HCT116 (cell line): ENCODE measurements at regions not wholly inside any gene's neighbourhood (a gene's known extent, or its start where the extent isn't known, plus 50 kb on each side); places are given as distances from the start of the nearest gene placed in this dataset.

ENCODE experiments used
- ATAC-seq: fragments of 200-7000 bp; cut with Tn5 transposase; 2 replicates; pipeline ENCODE4 v1.9.1; 2020; ENCODE audit warnings: mild to moderate bottlenecking, moderate library complexity
- BruUV-seq: library from RNA; stranded (reverse); fragments of 400-500 nt; replicated peaks from 2 replicates; lab custom pipeline; 2021; lab: Mats Ljungman, UMichigan
- CTCF ChIA-PET: fragments of 300-600 bp; sonication (Branson Sonifier 250); formaldehyde crosslinking; loops from one replicate; lab custom pipeline; 2021; ENCODE audit warnings: antibody characterized with exemption; lab: Charles Lee
- POLR2A ChIA-PET: fragments of 300-600, 350-600 bp; sonication (Branson Sonifier 250); formaldehyde crosslinking; loops from one replicate; lab custom pipeline; 2021; ENCODE audit warnings: antibody characterized with exemption; lab: Charles Lee
- RAD21 ChIA-PET, 2 experiments: fragments of 300-600 bp; sonication (Branson Sonifier 250); formaldehyde crosslinking; loops; one replicate each; lab custom pipeline; 2023; ENCODE audit warnings: low total read pairs in 2 of 2; ENCODE audit not compliant: uncharacterized antibody in 2 of 2, unreplicated experiment in 2 of 2, low non-redundant PET in 1 of 2; lab: Charles Lee
- DNase-seq: peaks from one replicate; pipeline ENCODE4 v3.0.0-alpha.2; 2010; ENCODE audit warnings: low read depth, low spot score
- H2AFZ ChIP-seq: fragments of 200-600 bp; shearing (Covaris generic), sonication (generic); 2 replicates; pipeline ENCODE4 v1.6.1; 2017; ENCODE audit warnings: low read depth, mixed run types, mixed read lengths, antibody characterized with exemption, low read length; ENCODE audit not compliant: poor library complexity, severe bottlenecking
- H3K27ac ChIP-seq: 2 replicates; pipeline ENCODE4 v1.5.1; 2012; ENCODE audit warnings: low read depth, low read length
- H3K27me3 ChIP-seq: fragments of 200-600 bp; sonication (generic); 2 replicates; pipeline ENCODE4 v1.6.1; 2016; ENCODE audit warnings: mixed run types, low read length, mixed read lengths; ENCODE audit not compliant: insufficient read depth
- H3K36me3 ChIP-seq, 2 experiments: fragments of 200-500 bp in 1 of 2; fragments of 200-600 bp in 1 of 2; sonication (Bioruptor generic) in 1 of 2; sonication (generic) in 1 of 2; 2 replicates each; pipeline versions ENCODE4 v1.5.1 to v1.6.1; 2014 to 2016; ENCODE audit warnings: low read length in 2 of 2, inconsistent platforms in 1 of 2, mixed read lengths in 1 of 2, mixed run types in 1 of 2; ENCODE audit not compliant: insufficient read depth in 2 of 2, control insufficient read depth in 1 of 2
- H3K4me1 ChIP-seq, 2 experiments: fragments of 200-600 bp in 1 of 2; sonication (generic) in 1 of 2; 2 replicates each; pipeline versions ENCODE4 v1.5.1 to v1.6.1; 2012 to 2017; ENCODE audit warnings: low read length in 2 of 2, inconsistent platforms in 1 of 2, mild to moderate bottlenecking in 1 of 2, mixed read lengths in 1 of 2, mixed run types in 1 of 2, moderate library complexity in 1 of 2; ENCODE audit not compliant: insufficient read depth in 2 of 2, control insufficient read depth in 1 of 2
- H3K4me2 ChIP-seq: fragments of 200-600 bp; sonication (generic); 2 replicates; pipeline ENCODE4 v1.6.1; 2017; ENCODE audit warnings: mixed run types, low read length, mixed read lengths
- H3K4me3 ChIP-seq, 2 experiments: fragments of 200-600 bp in 1 of 2; sonication (generic) in 1 of 2; replicated peaks in 1 of 2; 2 replicates each; pipeline ENCODE4 v1.5.1; 2011 to 2016; ENCODE audit warnings: low read length in 2 of 2, control low read depth in 1 of 2, low read depth in 1 of 2, mild to moderate bottlenecking in 1 of 2, mixed read lengths in 1 of 2, mixed run types in 1 of 2
- H3K79me2 ChIP-seq: fragments of 200-600 bp; sonication (generic); 2 replicates; pipeline ENCODE4 v1.6.1; 2017; ENCODE audit warnings: mild to moderate bottlenecking, mixed run types, low read length, moderate library complexity, mixed read lengths; ENCODE audit not compliant: insufficient read depth
- H3K9ac ChIP-seq: fragments of 200-600 bp; sonication (generic); 2 replicates; pipeline ENCODE4 v1.6.1; 2016; ENCODE audit warnings: low read length, mixed read lengths
- H3K9me2 ChIP-seq: fragments of 200-600 bp; sonication (generic), shearing (Covaris generic); 2 replicates; pipeline ENCODE4 v1.6.1; 2017; ENCODE audit warnings: mixed run types, mild to moderate bottlenecking, moderate library complexity; ENCODE audit not compliant: insufficient read depth
- H3K9me3 ChIP-seq, 2 experiments: fragments of 200-500 bp in 1 of 2; fragments of 200-600 bp in 1 of 2; sonication (Bioruptor generic) in 1 of 2; sonication (generic) in 1 of 2; 2 replicates each; pipeline ENCODE4 v1.6.1; 2014 to 2017; ENCODE audit warnings: low read length in 2 of 2, mixed read lengths in 2 of 2, inconsistent platforms in 1 of 2, low read depth in 1 of 2, mild to moderate bottlenecking in 1 of 2, mixed run types in 1 of 2, moderate library complexity in 1 of 2; ENCODE audit not compliant: control insufficient read depth in 1 of 2, insufficient read depth in 1 of 2
- H4K20me1 ChIP-seq: fragments of 200-600 bp; sonication (generic), shearing (Covaris generic); 2 replicates; pipeline ENCODE4 v1.6.1; 2017; ENCODE audit warnings: mixed run types, mild to moderate bottlenecking, moderate library complexity; ENCODE audit not compliant: insufficient read depth
- CBX3 ChIP-seq: IDR thresholded peaks from 2 replicates; pipeline ENCODE4 v1.6.1; 2012; ENCODE audit warnings: low read depth
- CEBPB ChIP-seq: IDR thresholded peaks from 2 replicates; pipeline ENCODE4 v1.6.1; 2012; ENCODE audit warnings: low read depth
- ELF1 ChIP-seq: IDR thresholded peaks from 2 replicates; pipeline ENCODE4 v1.6.1; 2012; ENCODE audit warnings: low read depth, borderline replicate concordance
- EZH2phosphoT487 ChIP-seq: fragments of 200-600 bp; IDR thresholded peaks from 2 replicates; pipeline ENCODE4 v1.6.1; 2018; ENCODE audit warnings: antibody characterized with exemption, borderline replicate concordance
- POLR2A ChIP-seq: IDR thresholded peaks from 2 replicates; pipeline ENCODE4 v1.7.0; 2011; ENCODE audit warnings: borderline replicate concordance; ENCODE audit not compliant: insufficient read depth, insufficient read length; ENCODE audit errors: extremely low read depth
- POLR2AphosphoS5 ChIP-seq: IDR thresholded peaks from 2 replicates; pipeline ENCODE4 v1.6.1; 2011; ENCODE audit warnings: mild to moderate bottlenecking, low read depth, low read length, moderate library complexity
- RAD21 ChIP-seq: IDR thresholded peaks from 2 replicates; pipeline ENCODE4 v1.6.1; 2012; ENCODE audit warnings: low read depth, mild to moderate bottlenecking
- SIN3A ChIP-seq: IDR thresholded peaks from 2 replicates; pipeline ENCODE4 v1.6.1; 2012; ENCODE audit warnings: low read depth
- SP1 ChIP-seq: IDR thresholded peaks from 2 replicates; pipeline ENCODE4 v1.6.1; 2012; ENCODE audit warnings: low read depth
- SRF ChIP-seq: IDR thresholded peaks from 2 replicates; pipeline ENCODE4 v1.6.1; 2012; ENCODE audit warnings: low read depth
- TCF7L2 ChIP-seq: IDR thresholded peaks from 2 replicates; pipeline ENCODE4 v1.7.0; 2011; ENCODE audit warnings: borderline replicate concordance, inconsistent platforms; ENCODE audit not compliant: insufficient read depth, insufficient read length; ENCODE audit errors: extremely low read depth
- YY1 ChIP-seq: IDR thresholded peaks from 2 replicates; pipeline ENCODE4 v1.6.1; 2011; ENCODE audit warnings: low read length, low read depth, moderate library complexity, mild to moderate bottlenecking; ENCODE audit not compliant: insufficient replicate concordance; ENCODE audit errors: extremely low read depth
- ZFX ChIP-seq: fragments of 450-650 bp; IDR thresholded peaks from 2 replicates; pipeline ENCODE4 v1.6.1; 2017
- ZNF274 ChIP-seq: fragments of 200-500 bp; sonication (Bioruptor generic); IDR thresholded peaks from 2 replicates; pipeline ENCODE4 v1.6.1; 2014; ENCODE audit warnings: mild to moderate bottlenecking, low read depth, low read length, inconsistent platforms
- intact Hi-C: fragments of 100-400 bp; cut with micrococcal nuclease; formaldehyde crosslinking; loops from 2 replicates; pipeline ENCODE4 v1.10.0; 2022
- TF ChIP-seq, protein P1 (sequence below): IDR thresholded peaks from 2 replicates; pipeline ENCODE4 v1.6.1; 2012; ENCODE audit warnings: low read depth

DNA sequence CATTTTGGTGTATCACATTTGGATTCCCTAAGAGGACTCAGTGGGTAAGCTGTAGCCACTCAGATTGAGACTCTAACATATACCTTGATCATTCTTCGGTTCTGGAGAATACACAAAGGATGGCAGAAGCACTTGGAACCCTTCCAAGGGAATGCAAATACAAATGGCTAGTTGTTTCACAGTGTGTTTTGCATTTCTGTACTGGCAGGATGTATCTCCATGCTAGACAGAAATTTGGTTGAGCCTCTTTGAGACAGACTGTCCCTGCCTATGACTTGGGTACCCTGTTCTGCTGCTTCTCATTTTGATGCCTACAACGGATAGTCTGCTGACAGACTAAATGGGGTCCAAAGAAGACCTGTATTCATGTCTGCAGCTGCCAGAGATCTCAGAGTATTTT is 273.5 kb downstream of the TMEM38B start:
- H3K9ac ChIP-seq, result no peak overlapping the region
- TF ChIP-seq CEBPB (no peak), TCF7L2 (no peak), CBX3 (no peak), EZH2phosphoT487 (no peak)
- TF ChIP-seq, all 23 proteins: peak for 0
- Histone ChIP-seq H3K4me1 (no peaks in the 10 kb centered on the region), H3K9me3 (no peaks in the 10 kb centered on the region), H3K4me2 (no peak overlapping the region), H3K4me3 (no peak overlapping the region), H3K27me3 (peaks cover 29% of the 10 kb centered on the region), H4K20me1 (no peaks in the 10 kb centered on the region), H3K27ac (no peak overlapping the region), H3K9me2 (no peaks in the 10 kb centered on the region), H3K79me2 (no peaks in the 10 kb centered on the region), H2AFZ (no peak overlapping the region), H3K36me3 (no peaks in the 10 kb centered on the region)
- ATAC-seq, result no peak
- CTCF ChIA-PET, result no interaction called here
- POLR2A ChIA-PET, result no interaction called here
- RAD21 ChIA-PET, result no interaction called here
- no TSS peak for BruUV-seq
- intact Hi-C loops, result no loop called here
- no peak for DNase-seq

- Histone ChIP-seq H3K4me2 (no peak overlapping the region), H2AFZ (no peak overlapping the region), H3K4me1 (no peaks in the 10 kb centered on the region), H3K9me3 (no peaks in the 10 kb centered on the region), H3K36me3 (no peaks in the 10 kb centered on the region), H3K27ac (no peak overlapping the region), H3K4me3 (no peak overlapping the region), H3K27me3 (peaks cover 36% of the 10 kb centered on the region), H3K9ac (no peak overlapping the region), H4K20me1 (no peaks in the 10 kb centered on the region), H3K79me2 (no peaks in the 10 kb centered on the region), H3K9me2 (no peaks in the 10 kb centered on the region)
- CTCF ChIA-PET, result no interaction called here
- no peak for TF ChIP-seq POLR2A
- no peak for TF ChIP-seq TCF7L2
- TF ChIP-seq ZFX, result no peak
- TF ChIP-seq ELF1, result no peak
- no peak for TF ChIP-seq EZH2phosphoT487
- TF ChIP-seq, protein P1, sequence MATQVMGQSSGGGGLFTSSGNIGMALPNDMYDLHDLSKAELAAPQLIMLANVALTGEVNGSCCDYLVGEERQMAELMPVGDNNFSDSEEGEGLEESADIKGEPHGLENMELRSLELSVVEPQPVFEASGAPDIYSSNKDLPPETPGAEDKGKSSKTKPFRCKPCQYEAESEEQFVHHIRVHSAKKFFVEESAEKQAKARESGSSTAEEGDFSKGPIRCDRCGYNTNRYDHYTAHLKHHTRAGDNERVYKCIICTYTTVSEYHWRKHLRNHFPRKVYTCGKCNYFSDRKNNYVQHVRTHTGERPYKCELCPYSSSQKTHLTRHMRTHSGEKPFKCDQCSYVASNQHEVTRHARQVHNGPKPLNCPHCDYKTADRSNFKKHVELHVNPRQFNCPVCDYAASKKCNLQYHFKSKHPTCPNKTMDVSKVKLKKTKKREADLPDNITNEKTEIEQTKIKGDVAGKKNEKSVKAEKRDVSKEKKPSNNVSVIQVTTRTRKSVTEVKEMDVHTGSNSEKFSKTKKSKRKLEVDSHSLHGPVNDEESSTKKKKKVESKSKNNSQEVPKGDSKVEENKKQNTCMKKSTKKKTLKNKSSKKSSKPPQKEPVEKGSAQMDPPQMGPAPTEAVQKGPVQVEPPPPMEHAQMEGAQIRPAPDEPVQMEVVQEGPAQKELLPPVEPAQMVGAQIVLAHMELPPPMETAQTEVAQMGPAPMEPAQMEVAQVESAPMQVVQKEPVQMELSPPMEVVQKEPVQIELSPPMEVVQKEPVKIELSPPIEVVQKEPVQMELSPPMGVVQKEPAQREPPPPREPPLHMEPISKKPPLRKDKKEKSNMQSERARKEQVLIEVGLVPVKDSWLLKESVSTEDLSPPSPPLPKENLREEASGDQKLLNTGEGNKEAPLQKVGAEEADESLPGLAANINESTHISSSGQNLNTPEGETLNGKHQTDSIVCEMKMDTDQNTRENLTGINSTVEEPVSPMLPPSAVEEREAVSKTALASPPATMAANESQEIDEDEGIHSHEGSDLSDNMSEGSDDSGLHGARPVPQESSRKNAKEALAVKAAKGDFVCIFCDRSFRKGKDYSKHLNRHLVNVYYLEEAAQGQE, result no peak
- TF ChIP-seq POLR2AphosphoS5, result no peak
- TF ChIP-seq SIN3A, result no peak
- TF ChIP-seq ZNF274, result no peak
- TF ChIP-seq RAD21, result no peak
- no peak for TF ChIP-seq CEBPB
- no peak for TF ChIP-seq YY1
- TF ChIP-seq SRF, result no peak
- no peak for TF ChIP-seq SP1
- no TSS peak for BruUV-seq
- RAD21 ChIA-PET, result no interaction called here
- no peak for ATAC-seq
- POLR2A ChIA-PET, result no interaction called here
- no peak for DNase-seq
- intact Hi-C loops, result no loop called here
Observed at GRCh38 chr9:105968811-105969466, 274.6 kb downstream of the TMEM38B start.
